NAMALWA (cell line): ENCODE measurements at regions not wholly inside any gene's neighbourhood (a gene's known extent, or its start where the extent isn't known, plus 50 kb on each side); places are given as distances from the start of the nearest gene placed in this dataset.
"Not testable (repeated sequence)": the region's sequence is repeated elsewhere in the genome, so short reads cannot be mapped to it uniquely, and the experiment has no call there.

Source experiments
- DNase-seq: peaks from one replicate; pipeline ENCODE4 v3.0.0-alpha.2; 2015; ENCODE audit warnings: low spot score

DNA sequence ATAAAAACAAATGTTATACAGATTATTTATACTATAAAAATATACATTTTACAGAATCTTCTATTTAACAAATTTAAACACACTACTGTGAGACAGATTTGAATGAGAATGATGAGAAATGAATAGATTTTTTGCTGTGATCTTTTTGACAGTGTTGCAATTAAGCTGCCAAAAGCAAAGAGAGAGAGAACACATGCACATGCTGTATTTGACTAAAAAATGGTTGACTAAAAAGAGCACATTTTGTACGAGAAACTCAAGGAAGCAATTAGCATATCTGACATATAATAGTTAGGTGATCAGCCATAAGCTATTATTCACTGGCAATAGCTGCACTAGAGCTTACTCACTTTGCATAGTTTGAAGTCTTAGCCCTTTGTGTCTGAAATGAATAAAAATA is 115.8 kb downstream of the SYT10 start:
- DNase-seq, result no peak

DNA sequence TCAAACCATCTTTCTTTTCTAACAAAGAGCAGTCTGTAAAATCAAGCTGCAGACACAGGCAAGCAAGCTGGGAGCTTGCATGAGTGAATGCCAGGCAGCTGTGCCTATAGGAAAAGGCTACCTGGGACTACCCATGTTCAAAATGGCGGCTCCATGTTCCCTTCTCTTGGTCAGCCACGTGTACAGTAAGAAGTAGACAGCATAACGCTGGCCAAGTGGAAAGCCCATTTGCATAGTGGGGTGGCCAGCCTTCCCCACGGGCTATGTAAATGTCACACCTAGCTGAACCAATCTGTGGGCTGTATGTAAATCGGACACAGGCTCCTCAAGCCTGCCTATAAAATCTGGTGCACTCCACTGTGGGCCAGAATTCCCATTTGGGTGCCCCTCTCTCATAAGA is 117.1 kb downstream of the SYT10 start:
- DNase-seq, result peak; percentile 36

DNA sequence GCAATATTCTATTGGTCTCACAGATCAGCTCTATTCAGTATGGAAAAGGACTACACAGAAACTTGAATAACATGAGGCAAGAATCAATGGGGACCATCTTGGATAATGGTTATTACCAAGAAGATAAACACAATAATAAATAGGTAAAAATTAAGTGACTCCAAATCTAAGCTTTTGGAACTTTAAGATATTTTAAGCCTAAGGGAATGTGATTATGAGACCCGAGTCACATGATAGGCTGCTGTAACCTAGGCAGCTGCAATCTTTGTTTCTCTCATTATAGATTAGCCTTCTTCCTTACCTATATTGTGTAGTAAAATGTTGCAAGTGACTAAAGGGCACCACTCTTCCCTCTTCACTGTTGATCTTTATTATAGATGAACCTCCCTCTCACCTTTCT is 121.9 kb downstream of the SYT10 start:
- DNase-seq, result no peak

GRCh38 chr12:33314223-33314622 is 125.4 kb downstream of the SYT10 start:
- DNase-seq, result no peak

GRCh38 chr12:33313476-33313875 is 126.1 kb downstream of the SYT10 start:
- no peak for DNase-seq

- DNase-seq, result no peak
Measured at GRCh38 chr12:33310471-33310870, 129.1 kb downstream of the SYT10 start.

GRCh38 chr12:33304176-33304575 is 135.4 kb downstream of the SYT10 start:
- DNase-seq, result no peak

GRCh38 chr12:33296529-33296928 is 143.1 kb downstream of the SYT10 start:
- no peak for DNase-seq

DNA sequence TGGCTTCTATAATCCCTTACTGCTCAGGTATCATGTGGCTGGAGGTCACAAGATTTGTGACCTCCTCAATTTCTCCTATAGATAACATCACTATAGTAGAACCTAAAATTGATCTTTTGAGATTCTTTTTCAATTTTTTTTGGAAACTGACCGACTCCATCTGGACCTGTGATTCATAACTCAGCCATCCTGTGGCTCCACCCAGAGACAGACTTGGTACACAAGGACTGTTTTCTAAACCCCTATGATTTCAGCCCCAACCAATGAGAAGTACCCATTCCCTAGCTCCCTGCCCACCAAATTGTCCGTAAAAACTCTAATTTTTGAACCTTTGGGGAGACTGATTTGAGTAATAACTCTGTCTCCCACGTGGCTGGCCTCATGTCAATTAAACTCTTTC is 148.9 kb downstream of the SYT10 start:
- DNase-seq, result no peak

- DNase-seq, result no peak
Measured at GRCh38 chr12:33283054-33283453, 156.6 kb downstream of the SYT10 start.

GRCh38 chr12:33277376-33277775 is 162.2 kb downstream of the SYT10 start:
- DNase-seq, result no peak

GRCh38 chr12:33267641-33268040 is 172.0 kb downstream of the SYT10 start:
- no peak for DNase-seq

DNA sequence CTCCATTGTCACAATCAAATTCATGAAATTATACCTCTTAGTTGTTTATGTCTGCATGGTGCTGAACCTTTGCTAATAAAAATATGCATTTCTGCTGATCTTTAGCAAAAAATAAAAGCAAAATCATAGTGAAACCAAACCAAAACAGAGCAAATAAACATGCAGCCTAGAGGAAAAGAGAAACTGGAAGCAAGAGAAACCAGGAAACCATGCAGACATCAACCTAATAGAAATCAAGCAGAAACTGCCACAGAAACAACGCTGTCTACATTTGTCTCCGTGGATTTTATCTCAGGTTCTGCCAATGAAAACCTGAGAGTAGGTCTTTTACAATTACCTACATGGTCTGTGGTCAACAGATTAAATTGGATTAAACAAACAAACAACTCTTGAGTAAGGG is 173.7 kb downstream of the SYT10 start:
- DNase-seq, result no peak

GRCh38 chr12:33265033-33265731 is 174.4 kb downstream of the SYT10 start:
- no peak for DNase-seq

- no peak for DNase-seq
Measured at GRCh38 chr12:33253178-33253577, 186.4 kb downstream of the SYT10 start.

- peak; percentile 0 for DNase-seq
Measured at GRCh38 chr12:33251548-33251947, 188.1 kb downstream of the SYT10 start.

DNA sequence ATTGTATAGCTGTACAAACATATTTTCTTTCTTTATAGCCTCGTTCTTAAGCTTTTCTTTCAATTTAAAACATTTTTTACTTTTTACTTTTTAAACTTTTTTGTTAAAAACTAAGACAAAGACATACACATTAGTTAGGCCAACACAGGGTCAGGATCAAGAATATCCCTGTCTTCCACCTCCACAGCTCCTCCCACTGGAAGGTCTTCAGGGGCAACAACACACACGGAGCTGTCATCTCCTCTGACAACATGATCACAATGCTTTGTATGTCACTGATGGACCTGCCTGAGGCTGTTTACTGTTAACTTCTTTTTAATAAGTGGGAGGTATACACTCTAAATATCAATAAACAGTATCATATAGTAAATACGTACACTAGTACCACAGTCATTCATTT is 191.3 kb downstream of the SYT10 start:
- peak; percentile 0 for DNase-seq

DNA sequence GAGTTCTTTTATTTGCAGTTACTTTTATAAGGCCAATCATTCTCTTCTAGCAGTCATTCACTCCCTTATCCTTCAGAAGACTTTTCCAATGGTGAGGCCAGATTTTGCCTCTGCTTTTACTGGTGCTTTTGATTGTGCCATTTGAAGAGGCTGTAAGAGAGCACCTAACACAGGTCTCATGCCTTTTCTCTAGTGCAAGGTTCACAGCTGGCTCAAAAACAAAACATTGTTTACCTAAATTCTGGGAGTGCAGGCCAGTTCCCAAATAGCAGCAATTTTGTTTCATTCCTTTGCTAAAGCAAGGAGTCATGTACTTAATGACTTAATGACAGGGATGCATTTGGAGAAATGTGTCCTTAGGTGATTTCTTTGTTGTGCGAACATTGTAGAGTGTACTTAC is 192.0 kb downstream of the SYT10 start:
- no peak for DNase-seq

- peak; percentile 1 for DNase-seq
Measured at GRCh38 chr12:33245434-33245833, 194.2 kb downstream of the SYT10 start.

DNA sequence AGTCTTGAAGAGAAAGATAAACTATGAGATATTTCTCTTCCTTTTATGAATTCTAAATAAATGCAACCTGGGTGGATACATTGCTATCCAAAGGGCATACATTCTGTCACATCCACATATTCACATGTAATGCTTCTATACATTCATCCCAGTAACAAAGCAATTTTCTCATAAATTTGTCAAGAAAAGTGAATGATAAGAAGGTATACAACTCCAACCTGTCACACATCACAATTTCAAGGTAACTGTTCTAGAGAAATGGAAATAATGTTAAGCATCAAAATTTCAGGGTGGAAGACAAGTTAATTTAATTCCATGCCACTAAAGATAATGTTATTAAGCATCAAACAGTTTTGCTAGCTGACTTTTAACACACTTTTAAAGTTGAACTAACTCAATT is 212.9 kb downstream of the SYT10 start:
- peak; percentile 0 for DNase-seq

DNA sequence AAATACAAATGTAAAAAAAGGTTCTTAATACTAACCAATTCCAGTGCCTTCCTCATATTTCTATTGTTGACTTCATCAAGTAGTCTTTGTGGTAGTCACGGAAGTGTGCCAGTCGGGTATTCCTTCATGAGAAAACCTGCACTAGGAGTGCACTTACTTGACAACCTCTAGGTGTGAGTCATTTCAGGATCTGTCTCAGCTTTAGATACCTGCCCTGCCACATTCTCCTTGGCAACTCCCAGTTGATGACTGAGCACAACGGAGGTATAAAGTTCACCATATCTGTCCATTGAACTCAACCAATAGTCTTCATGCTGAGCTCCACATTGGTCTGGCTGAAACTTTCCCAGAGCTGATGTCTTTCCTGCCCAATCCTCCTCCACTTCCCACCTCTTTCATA is 215.7 kb downstream of the SYT10 start:
- DNase-seq, result peak; percentile 0

DNA sequence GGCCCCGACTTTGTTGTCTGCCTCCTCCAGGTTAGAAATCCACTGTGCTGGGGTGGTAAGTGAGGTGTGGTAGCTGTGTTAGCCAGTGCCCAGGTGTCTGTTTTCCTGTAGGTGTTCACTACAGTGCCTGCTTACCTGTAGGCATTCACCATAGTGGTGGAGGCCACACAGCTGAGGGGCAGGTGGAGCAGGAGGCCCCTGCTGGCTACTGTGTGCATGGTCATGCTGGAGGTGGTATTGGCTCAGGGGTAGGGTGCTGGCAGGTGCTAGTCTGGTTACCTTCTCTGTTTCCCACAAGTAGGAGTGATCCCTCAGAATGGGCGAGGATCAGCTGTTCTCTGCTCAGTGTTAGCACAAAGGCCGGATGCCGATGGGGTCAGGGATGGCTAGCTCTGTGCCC is 217.3 kb downstream of the SYT10 start:
- peak; percentile 0 for DNase-seq

DNA sequence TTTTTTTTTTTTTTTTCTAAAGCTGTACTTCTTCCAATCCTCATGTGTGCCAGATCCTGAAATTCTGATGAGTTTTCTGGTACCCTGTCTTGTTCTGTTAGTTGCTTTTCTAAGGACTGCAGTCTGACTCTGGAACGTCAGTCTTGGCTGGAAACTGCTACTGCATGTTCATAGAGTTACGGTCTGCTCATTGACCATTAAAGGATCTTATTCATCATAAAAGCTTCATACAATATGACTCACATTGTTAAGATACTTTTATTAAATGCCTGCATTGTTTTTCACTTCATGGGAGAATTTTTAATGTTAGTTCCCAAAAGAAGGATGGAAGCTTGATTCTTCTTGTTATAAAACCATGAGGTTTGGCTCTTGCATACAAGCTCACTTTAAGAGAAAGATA is 233.6 kb downstream of the SYT10 start:
- DNase-seq, result no peak

- DNase-seq, result not testable (repeated sequence)
Measured at GRCh38 chr12:33194389-33194788, 245.2 kb downstream of the SYT10 start.

- no peak for DNase-seq
Measured at GRCh38 chr12:33192226-33192625, 247.4 kb downstream of the SYT10 start.
